Pulmonary artery endothelial cell (primary cell): ENCODE measurements at regions not wholly inside any gene's neighbourhood (a gene's known extent, or its start where the extent isn't known, plus 50 kb on each side); places are given as distances from the start of the nearest gene placed in this dataset.

Experiments used
- DNase-seq: peaks from one replicate; pipeline ENCODE4 v3.0.0-alpha.2; 2011; ENCODE audit warnings: low read depth, low spot score

GRCh38 chr2:15880226-15881119, 59.9 kb upstream of the MYCN start:
- no peak for DNase-seq

GRCh38 chr2:15881120-15881433, 59.3 kb upstream of the MYCN start:
- DNase-seq, result no peak

- no peak for DNase-seq
Measured at GRCh38 chr2:15881676-15882075, 58.7 kb upstream of the MYCN start.

GRCh38 chr2:15882761-15883497, 57.4 kb upstream of the MYCN start:
- DNase-seq, result no peak

GRCh38 chr2:15883684-15884083, 56.7 kb upstream of the MYCN start:
- DNase-seq, result no peak

GRCh38 chr2:15884790-15885189, 55.6 kb upstream of the MYCN start:
- no peak for DNase-seq

- no peak for DNase-seq
Measured at GRCh38 chr2:15886231-15886630, 54.1 kb upstream of the MYCN start.

GRCh38 chr2:15889442-15890123, 50.8 kb upstream of the MYCN start:
- DNase-seq, result no peak

- no peak for DNase-seq
Measured at GRCh38 chr2:15890124-15890754, 50.1 kb upstream of the MYCN start.
